SHP77 treated with DMSO at 0.1 percent for 48 hours (cell line): ENCODE measurements at regions not wholly inside any gene's neighbourhood (a gene's known extent, or its start where the extent isn't known, plus 50 kb on each side); places are given as distances from the start of the nearest gene placed in this dataset.
A peak's percentile ranks its signal among the peaks of the same experiment; 100 is the strongest.

ENCODE experiments used
- DNase-seq: peaks from one replicate; lab custom pipeline; 2025; lab: John Stamatoyannopoulos, UW

DNA sequence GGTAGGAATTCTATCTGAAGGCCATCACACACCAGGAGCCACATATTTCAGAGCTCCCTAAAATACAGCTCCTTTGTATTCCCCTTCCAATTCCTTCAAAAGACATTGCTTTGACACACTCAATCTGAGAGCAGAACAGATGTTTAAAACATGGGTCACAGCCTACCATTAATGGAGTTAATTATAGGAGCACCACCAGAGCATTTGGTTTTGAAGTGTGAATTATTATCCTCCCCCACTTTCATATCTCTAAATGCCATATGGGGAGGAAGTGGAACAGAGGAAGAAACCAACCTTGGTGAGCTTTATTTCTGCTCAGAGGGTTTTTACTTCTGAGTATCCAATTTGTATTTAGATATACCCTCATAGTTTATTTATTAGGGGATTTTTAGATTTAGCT lies 50.7 kb upstream of the TNFRSF21 start:
- no peak for DNase-seq

DNA sequence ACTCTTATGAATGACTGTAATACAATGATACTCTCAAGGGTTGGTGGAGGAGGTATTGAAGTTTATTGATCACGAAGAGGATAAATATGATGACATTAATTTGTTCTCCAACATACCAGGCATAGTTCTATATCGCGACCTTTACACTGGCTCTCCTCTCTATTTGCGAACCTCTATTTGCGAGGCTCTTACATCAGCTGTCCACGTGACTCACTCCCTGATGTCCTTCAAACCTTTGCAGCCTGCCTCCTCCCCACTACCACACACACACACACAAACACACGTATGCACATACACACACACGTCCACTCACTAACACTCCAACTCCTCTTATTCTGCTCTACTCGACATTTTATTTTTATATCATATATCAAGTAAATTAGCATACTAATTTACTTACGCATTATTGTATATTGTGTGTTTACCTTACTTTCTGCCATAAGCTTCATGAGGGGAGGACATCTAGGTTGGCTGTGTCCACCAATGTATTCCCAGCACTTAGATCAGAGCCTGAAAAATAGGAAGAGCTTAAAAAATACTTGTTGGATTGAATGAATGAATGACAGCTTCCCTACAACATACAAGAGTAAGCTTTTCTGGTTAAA lies 53.3 kb upstream of the TNFRSF21 start:
- DNase-seq, result peak; percentile 42

DNA sequence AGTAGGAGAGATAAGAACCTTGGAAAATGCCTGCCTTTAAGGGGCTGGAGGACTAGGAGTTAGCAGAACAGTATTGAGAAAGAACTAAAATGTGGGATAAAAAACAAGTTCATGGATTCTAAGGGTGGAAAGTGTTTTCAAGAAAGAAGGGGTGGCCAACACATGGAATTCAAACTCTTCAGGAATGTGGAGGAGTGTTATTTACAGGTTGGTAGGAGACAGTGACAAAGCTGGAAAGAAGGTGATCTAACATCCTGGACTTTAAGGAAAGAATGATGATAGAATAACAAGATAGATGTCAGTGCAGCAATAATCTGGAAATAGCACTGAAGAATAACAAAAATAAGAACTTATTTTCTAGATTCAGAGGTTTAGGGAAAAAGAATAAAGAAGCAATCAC lies 54.0 kb upstream of the TNFRSF21 start:
- no peak for DNase-seq

DNA sequence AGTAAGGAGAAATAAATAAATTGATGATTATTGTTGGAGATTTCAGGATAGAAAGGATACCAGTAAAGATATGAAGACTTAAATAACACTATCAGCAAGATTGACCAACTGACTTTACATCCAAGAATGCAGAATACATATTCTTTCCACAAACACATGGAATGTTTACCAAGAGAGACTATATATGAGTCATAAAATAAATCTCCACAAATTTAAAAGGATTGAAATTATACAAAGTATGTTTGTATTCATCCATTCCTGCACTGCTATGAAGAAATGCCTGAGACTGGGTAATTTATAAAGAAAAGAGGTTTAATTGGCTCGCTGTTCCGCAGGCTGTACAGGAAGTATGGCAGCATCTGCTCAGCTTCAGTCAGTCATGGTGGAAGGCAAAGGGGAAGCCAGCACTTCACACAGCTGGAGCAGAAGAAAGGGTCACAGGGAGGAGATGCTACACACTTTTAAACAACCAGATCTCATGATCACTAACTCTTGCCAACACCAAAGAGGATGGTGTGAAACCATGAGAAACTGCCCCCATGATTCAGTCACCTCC lies 56.7 kb upstream of the TNFRSF21 start:
- DNase-seq, result no peak

DNA sequence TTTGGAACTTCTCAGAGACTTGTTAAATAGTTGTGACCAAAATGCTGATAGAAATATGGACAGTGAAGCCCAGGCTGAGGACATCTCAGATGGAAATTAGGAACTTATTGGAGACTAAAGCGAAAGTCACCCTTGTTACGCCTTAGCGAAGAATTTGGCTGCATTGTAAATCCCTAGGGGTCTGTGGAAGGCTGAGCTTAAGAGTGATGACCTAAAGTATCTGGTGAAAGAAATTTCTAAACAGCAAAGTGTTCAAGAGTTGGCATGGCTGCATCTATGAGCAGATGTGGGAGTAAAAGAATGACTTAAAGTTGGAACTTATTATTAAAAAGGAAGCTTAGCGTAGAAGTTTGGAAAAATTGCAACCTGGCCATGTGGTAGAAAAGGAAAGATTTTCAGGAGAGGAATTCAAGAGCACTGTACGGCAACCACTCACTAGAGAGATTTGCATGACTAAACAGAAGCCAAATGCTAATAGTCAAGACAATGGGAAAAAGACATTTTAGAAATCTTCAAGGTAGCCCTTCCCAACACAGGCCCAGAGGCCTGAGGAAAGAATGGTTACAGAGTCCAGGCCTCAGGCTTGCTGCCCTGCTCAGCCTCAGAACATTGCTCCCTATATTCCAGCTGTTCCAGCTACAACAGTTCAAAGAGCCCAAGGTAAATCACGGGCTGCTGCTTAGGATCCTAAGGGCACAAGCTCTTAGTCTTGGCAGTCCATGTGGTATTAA lies 61.6 kb upstream of the TNFRSF21 start:
- no peak for DNase-seq

DNA sequence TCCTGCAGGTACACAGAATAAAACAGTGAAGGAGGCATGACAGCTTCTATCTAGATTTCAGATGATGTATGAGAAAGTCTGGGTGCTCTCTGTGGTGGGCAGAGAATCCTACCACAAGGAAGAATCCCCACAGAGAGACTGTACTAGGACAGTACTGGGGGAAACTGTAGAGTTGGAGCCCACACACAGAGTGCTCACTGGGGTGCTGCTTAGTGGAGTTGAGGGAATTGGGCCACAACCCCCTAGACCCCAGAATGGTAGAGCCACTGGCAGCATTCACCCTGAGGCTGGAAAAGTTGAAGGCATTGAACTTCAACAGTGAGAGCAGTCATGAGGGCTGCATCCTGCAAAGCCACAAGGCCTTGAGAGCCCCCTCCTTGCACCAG lies 62.2 kb upstream of the TNFRSF21 start:
- no peak for DNase-seq

DNA sequence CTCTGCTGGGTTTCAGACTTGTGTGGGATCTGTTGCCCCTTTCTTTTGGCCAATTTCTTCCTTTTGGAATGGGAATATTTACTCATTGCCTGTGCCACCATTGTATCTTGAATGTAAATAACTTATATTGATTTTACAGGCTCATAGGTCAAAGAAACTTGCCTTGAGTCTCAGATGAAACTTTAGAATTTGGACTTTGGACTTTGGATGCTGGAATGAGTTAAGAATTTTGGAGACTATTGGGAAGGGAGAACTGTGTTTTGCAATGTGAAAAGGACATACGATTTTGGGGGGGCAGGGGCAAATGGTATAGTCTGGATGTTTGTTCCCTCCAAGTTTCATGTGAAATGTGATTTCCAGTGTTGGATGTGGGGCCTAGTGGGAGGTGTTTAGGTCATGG lies 62.6 kb upstream of the TNFRSF21 start:
- no peak for DNase-seq

DNA sequence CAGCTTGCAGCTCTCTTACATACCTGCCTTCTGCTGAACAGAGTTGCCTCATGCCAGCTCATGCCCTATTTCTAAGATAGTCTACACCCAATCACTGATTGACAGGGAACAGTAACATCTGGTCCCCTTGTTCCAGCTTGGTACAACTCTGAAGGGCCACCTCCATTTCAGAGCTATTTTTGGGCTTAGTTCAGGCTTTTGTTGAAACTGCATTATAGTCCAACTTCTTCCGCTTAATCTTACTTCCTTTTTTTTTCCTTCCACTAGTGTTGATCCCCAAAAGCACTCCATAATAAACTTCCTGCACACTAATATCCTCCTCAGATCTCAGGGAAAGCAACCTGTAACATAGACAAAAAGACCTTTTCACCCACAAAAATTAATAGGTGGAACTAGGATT lies 65.7 kb upstream of the TNFRSF21 start:
- no peak for DNase-seq

DNA sequence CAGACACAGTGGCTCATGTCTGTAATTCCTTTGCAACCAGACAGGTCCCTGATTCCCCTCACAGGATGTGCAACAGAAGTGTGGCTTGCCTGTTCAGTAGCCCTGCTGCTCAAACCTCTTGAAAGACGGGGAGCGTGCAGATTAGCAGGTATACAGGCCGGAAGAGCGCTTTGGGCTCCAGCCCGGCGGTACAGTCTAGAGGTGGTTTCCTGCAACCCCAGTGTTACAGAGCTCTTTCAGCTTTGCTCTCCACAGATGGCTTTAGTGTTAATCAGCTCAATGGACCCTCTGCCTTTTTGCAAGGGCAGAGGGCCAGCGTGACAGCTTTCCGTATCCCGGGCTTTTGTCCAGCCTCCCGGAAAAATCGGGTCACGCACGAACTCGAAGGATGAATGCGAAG lies 67.2 kb upstream of the TNFRSF21 start:
- DNase-seq, result no peak

DNA sequence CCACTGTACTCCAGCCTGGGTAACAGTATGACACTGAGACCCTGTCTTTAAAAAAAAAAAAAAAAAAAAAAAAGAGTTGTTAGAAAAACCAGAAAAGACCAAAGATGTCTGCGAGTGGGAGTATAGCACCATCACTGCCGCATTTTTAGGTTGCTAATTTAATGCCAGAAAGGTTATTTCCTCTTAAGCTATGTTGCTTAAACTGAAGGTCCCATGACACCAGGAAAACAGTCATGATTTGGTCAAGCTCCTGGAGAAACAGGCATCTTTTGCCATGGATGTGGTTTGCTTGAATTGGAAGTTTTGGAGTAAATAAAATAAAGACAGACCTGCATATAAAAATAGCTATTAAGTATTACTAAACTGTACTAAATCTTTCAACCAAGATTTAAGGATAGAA lies 68.3 kb upstream of the TNFRSF21 start:
- DNase-seq, result no peak

DNA sequence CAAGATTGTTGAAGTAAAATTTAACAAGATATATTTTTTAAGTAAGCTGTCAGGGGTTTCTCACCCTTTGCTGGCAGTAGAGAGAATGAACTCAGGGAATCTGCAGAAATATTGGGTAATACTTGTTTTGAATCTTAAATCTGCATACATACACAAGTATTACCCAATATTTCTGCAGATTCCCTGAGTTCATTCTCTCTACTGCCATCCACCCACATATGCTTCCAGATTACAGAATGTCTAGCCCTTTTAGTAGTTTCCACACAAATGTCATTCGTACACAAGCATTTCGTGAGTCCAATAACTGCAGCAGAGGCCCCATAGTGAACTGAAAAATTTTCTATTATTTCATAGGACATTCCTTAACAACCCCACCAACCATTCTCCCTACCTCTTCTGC lies 69.6 kb upstream of the TNFRSF21 start:
- no peak for DNase-seq

DNA sequence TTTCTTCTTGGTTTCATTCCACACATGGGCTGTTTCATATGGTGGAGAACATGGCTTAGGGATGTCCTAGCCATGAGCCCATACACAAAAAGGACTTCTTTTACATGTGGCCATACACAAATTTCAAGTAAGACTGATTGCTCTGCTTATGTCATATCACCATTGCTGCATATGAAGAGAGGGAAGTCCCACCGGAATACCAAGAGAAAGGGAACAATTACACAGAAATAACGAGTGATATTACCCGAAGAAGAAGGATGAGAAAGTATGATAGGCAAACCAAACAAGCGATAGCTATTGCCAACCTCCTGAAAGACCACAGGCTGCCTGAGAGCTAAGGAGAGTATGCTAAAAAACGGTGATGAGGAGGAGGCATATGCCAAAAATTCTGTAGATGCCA lies 70.5 kb upstream of the TNFRSF21 start:
- DNase-seq, result no peak

DNA sequence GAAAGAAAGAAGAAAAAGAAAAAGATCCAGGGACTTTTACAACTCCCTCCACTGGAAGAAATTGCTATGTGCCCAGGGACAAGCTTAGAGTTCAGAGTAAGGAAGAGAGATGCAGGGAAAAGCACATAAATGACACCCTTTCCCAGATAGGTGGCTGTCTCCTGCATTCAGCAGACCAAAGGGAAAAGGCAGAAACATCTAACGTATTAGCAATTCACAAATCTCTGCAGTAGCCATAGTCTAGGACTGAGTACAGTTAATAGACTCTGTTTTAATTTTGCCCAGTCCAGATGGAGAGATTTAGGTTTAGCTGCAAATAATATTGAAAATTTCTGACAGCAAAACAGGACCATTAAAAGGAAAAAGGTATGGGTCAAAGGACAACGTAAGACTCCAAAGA lies 71.3 kb upstream of the TNFRSF21 start:
- DNase-seq, result no peak

DNA sequence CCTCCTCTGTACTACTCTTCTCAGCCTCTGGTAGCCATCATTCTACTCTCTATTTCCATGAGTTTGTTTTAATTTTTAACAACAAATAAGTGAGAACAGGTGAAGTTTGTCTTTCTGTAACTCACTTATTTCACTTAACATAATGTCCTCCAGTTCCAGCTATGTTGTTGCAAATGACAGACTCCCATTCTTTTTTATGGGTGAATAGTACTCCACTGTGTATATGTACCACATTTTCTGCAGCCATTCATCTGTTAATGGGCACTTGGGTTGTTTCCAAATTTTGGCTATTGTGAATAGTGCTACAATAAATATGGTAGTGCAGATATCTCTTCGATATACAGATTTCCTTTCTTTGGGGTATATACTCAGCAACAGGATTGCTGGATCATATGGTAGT lies 73.7 kb upstream of the TNFRSF21 start:
- no peak for DNase-seq

DNA sequence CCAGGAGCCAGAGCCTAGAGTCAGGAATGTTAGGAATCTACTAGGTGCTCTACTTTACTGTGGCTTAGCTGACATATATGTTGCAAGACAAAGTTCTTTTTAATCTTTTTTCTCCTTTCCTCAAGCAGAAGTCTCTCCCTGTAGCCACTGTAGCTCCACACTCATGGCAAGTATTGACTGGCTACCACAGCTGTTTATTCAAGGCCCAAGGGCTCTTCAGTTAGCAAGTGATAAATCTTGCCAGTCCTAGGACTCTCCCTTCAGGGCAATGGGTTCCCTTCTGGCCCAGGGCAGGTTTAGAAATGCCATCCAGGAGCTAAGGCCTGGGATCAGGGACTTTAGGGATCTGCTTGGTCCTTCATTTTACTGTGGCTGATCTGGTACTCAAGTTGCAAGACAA lies 82.0 kb upstream of the TNFRSF21 start:
- no peak for DNase-seq

DNA sequence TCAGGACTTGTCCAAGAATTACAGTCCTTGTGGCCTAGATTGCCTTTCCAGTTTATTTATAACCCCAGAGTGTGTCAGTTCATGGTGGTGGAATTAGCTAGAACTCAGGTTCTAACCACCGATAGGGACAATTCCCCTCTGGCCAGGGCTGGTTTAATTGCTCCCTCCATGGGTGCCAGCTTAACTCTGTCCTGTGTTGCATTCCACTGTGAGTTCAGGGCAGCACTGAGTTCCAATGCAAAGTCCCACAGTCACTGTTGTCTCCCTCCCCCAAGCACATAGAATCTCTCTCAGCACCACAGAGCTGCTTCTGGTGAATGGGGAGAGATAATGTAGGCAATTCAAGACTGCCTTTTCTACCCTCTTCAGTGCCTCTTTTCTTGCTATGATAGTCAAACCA lies 82.5 kb upstream of the TNFRSF21 start:
- no peak for DNase-seq

DNA sequence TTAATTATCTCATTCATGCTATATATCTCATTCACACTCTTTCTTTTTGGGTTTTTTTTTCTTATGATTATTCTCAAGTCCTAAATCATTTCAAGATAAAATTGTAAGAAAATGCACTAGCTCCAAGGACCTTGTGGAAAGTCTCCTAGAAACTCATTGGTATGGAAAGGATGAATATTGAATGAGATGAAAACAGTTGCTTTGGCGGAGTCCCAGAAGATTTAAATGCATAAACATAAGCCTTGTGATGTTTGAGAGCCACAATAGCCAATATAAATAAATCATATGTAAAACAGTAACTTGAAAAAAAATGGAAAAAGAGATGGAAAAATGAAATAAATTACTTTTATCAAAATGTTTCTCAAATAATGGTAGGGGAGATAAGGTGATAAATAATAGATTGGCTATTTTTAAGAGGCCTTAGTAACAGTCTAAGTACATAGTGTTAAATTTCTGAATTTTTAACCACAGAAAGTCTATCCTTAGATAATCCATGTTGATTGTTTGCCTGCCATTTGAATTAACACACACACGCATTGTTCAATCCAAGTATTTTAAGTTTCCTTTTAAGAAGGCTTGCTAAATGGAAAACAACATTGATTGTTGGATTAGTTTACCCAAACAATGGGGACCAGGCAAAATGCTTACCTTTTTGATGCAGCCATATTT lies 81.1 kb upstream of the CD2AP start:
- no peak for DNase-seq

DNA sequence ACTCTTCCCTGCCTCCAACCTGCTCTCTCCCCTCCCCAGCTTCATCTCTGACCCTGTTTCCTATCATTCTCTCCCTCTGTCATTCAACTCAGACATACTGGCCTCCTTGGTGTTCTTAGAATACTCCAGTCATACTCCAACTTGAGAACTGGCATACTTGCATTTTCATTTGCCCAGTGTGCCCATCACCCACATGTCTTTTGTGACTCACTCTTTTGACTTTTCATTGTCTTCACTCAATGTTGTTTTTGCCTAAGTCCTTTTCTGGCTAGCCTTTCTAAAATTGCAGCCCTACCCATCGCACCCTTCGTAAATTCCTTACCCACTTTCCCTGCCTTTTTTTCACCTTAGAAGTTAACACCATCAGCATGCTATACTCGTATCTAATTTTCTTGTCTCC lies 77.0 kb upstream of the CD2AP start:
- DNase-seq, result no peak

DNA sequence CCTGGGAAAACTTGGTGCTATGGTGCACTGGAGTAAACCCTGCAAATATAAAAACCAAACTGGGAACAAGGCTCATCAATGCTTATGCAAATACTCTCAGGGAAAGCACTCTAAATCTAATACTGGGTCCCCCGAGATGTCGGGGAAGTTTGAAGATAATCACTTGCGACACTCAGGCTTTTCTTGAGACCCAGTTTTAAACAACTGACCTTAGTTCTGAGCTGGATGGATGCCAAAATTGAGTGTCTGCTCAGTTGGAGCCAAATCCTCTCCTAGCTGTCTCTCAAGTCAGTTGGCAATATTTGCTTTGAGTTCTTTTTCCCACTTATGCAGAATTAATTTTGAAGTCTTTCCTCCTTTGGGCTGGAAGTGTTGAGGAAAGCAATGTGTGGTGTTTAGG lies 75.5 kb upstream of the CD2AP start:
- no peak for DNase-seq

DNA sequence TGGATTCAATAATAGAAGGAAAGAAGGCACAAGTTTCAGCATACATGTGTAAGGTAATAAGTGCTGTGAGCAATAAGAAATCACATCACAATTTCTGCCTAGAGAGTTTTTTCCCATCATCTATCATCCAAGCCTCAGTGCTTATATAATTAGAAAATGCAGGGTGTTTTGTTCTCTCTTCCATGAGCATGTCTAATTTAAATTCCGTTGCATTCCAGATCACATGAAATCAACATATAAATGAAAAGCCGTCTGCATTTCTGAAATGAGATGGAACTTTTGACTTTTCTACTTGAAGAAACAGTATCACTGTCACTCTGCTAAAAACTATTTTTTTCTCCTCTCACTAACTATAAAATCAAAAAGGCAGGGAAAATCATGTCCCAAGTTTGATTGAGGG lies 74.5 kb upstream of the CD2AP start:
- DNase-seq, result no peak

DNA sequence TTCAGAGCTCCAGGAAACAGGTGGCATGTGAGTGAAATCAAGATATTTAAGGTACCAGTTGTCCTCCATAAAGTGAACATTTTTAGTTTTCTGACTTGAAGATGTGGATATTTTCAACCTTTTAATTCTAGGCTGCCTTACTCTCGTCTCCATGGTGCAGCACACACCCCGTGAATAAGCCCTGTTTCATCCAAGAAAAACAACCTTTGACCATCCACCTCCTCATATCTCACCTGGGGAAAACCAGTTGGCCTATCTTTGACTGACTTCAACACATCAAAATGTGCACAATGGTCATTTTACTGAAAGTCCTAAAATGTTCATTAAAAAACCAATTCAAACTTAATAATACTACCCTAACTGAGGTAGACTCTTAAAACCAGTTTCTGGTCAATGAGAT lies 73.8 kb upstream of the CD2AP start:
- DNase-seq, result no peak

DNA sequence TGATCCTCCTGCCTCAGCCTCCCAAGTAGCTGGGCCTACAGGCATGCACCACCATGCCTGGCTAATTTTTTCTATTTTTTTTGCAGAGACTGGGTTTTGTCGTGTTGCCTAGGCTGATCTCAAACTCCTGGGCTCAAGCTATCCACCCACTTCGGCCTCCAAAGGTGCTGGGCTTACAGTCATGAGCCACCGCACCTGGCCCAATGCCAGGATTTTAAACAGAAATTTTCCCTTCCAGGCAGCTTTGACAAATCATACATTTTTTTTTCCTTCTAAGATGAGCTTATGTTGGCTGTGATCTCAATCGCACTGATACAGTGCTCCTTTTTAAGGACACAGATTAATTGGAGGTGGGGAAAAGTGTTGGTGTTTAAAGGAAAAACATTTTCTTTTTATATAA lies 73.2 kb upstream of the CD2AP start:
- no peak for DNase-seq

DNA sequence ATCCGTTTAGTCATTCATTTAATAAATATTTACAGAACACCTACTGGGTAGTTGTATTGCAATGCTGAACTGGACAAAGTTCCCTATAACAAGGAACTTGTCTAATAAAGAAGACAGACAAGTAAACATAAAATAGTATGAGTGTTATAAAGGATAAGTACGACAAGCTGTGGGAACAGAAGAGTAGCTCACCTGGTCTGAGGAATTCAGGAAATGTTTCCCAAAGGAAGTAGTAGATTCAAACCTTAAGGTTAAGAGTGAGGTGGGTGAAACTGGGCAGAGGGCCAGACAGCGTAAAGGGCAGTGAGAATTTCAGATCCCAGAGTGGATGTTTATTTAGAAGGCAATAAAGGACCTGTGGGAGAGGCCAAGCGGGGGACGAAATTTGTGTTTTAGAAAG lies 72.3 kb upstream of the CD2AP start:
- peak; percentile 54 for DNase-seq
